ENCODE measurements at regions not wholly inside any gene's neighbourhood (a gene's known extent, or its start where the extent isn't known, plus 50 kb on each side); places are given as distances from the start of the nearest gene placed in this dataset.
"Not testable (repeated sequence)": the region's sequence is repeated elsewhere in the genome, so short reads cannot be mapped to it uniquely, and the experiment has no call there.

DNA sequence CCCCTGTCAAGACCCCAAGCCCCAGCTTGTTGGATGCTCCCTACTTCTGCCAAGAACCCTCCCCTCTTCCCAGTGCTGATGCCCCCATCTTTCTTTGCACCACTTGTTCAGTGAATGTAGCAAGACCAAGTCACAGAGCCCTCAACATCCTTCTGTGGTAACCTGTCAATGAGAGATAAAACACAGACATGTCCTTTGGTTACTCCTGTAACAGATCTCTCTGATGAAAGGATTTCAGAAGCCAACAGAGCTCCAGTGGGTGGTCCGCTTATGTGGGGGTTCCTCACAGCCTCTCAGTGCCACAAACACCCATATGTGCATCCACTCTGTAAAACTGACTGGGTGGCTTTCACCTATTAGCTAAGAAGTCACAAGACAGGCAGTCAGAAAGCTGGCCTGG, 93.2 kb upstream of the CST7 start:
- Histone ChIP-seq H3K27ac (ENCODE audit: low read length) (no peak overlapping the region), H3K9me3 (ENCODE audit: insufficient read depth, low read length) (peaks cover 36% of the 10 kb centered on the region), H3K9ac (ENCODE audit: low read length) (no peak overlapping the region), H3K4me3 (ENCODE audit: low read length) (no peak overlapping the region), H3K27me3 (ENCODE audit: low read depth, low read length) (no peaks in the 10 kb centered on the region), H4K20me1 (ENCODE audit: insufficient read depth, low read length) (no peaks in the 10 kb centered on the region), H3K4me1 (ENCODE audit: low read length) (peaks cover 10% of the 10 kb centered on the region), H3K36me3 (replicated peaks; ENCODE audit: low read depth, low read length) (no peaks in the 10 kb centered on the region), H2AFZ (ENCODE audit: low read depth, low read length) (no peak overlapping the region), H3K4me2 (ENCODE audit: low read length) (no peak overlapping the region), H3K79me2 (ENCODE audit: low read length) (no peaks in the 10 kb centered on the region)
- TF ChIP-seq CTCF (IDR thresholded peaks at IDR 0.05; ENCODE audit: low read depth, low read length): no peak
- no peak for TF ChIP-seq EZH2phosphoT487 (IDR thresholded peaks at IDR 0.05; ENCODE audit: low read depth)

GRCh38 chr20:24858500-24858899, 90.6 kb upstream of the CST7 start:
- H4K20me1 ChIP-seq (ENCODE audit: insufficient read depth, low read length); H3K4me2 ChIP-seq (ENCODE audit: low read length); H2AFZ ChIP-seq (ENCODE audit: low read depth, low read length); H3K4me1 ChIP-seq (ENCODE audit: low read length); H3K27ac ChIP-seq (ENCODE audit: low read length); H3K4me3 ChIP-seq (ENCODE audit: low read length); H3K36me3 ChIP-seq (replicated peaks; ENCODE audit: low read depth, low read length); H3K79me2 ChIP-seq (ENCODE audit: low read length); H3K9ac ChIP-seq (ENCODE audit: low read length); H3K27me3 ChIP-seq (ENCODE audit: low read depth, low read length): not testable (repeated sequence)
- peaks cover 33% of the 10 kb centered on the region for H3K9me3 ChIP-seq (ENCODE audit: insufficient read depth, low read length)

DNA sequence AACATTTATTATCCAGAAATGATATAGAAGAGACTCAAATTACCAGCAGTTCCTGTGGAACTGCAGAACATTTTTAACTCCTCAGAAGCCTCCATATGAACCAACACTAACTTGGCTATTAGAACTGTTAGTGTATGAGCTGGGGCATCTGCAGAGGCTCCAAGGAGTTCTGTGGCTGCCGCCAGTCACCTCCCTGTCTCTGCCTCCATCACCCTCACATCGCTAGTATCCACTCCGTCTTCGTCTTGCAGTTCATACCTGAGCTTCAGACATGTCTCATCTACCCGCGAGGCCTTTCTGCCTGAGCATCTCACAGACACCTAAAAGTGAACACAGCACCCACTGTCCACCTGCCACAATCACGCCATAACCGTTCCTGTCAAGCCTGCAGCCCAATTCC, 89.5 kb upstream of the CST7 start:
- H3K79me2 ChIP-seq (ENCODE audit: low read length): no peaks in the 10 kb centered on the region
- H3K4me2 ChIP-seq (ENCODE audit: low read length): no peak overlapping the region
- H3K4me3 ChIP-seq (ENCODE audit: low read length): no peak overlapping the region
- H3K9me3 ChIP-seq (ENCODE audit: insufficient read depth, low read length): peaks cover 39% of the 10 kb centered on the region
- H3K27ac ChIP-seq (ENCODE audit: low read length): no peak overlapping the region
- no peaks in the 10 kb centered on the region for H4K20me1 ChIP-seq (ENCODE audit: insufficient read depth, low read length)
- no peaks in the 10 kb centered on the region for H3K27me3 ChIP-seq (ENCODE audit: low read depth, low read length)
- H3K4me1 ChIP-seq (ENCODE audit: low read length): no peaks in the 10 kb centered on the region
- no peak for TF ChIP-seq CTCF (IDR thresholded peaks at IDR 0.05; ENCODE audit: low read depth, low read length)
- no peak overlapping the region for H2AFZ ChIP-seq (ENCODE audit: low read depth, low read length)
- H3K36me3 ChIP-seq (replicated peaks; ENCODE audit: low read depth, low read length): no peaks in the 10 kb centered on the region
- H3K9ac ChIP-seq (ENCODE audit: low read length): no peak overlapping the region

DNA sequence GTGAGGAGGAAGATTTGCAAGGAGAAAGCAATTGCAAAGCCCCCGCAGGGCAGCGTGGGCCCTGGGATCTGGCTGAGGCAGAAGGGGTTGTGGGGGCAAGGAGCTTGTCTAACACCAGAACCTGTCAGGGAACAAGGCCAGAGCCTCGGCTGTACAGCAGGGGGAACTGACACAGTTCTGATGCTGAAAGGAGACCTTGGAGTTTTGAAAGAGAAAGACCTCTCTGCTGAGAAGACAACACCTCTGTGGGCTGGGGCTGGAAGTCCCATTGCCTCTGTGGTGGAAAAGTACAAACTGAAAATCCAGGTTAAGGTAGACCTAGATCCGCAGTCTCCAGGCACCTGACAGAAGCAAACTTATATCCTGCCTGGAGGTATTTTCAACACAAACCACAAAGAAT, 86.9 kb upstream of the CST7 start:
- no peak overlapping the region for H3K4me3 ChIP-seq (ENCODE audit: low read length)
- TF ChIP-seq EZH2phosphoT487 (IDR thresholded peaks at IDR 0.05; ENCODE audit: low read depth) (no peak), CTCF (IDR thresholded peaks at IDR 0.05; ENCODE audit: low read depth, low read length) (no peak)
- H4K20me1 ChIP-seq (ENCODE audit: insufficient read depth, low read length): no peaks in the 10 kb centered on the region
- no peaks in the 10 kb centered on the region for H3K36me3 ChIP-seq (replicated peaks; ENCODE audit: low read depth, low read length)
- no peak overlapping the region for H3K9ac ChIP-seq (ENCODE audit: low read length)
- H3K27ac ChIP-seq (ENCODE audit: low read length): no peak overlapping the region
- H3K4me1 ChIP-seq (ENCODE audit: low read length): no peaks in the 10 kb centered on the region
- no peaks in the 10 kb centered on the region for H3K27me3 ChIP-seq (ENCODE audit: low read depth, low read length)
- no peaks in the 10 kb centered on the region for H3K79me2 ChIP-seq (ENCODE audit: low read length)
- no peak overlapping the region for H3K4me2 ChIP-seq (ENCODE audit: low read length)
- no peak overlapping the region for H2AFZ ChIP-seq (ENCODE audit: low read depth, low read length)
- peaks cover 46% of the 10 kb centered on the region for H3K9me3 ChIP-seq (ENCODE audit: insufficient read depth, low read length)

GRCh38 chr20:24862606-24863005, 86.5 kb upstream of the CST7 start:
- Histone ChIP-seq H3K9ac (ENCODE audit: low read length) (no peak overlapping the region), H3K4me2 (ENCODE audit: low read length) (no peak overlapping the region), H3K4me3 (ENCODE audit: low read length) (no peak overlapping the region), H3K79me2 (ENCODE audit: low read length) (no peaks in the 10 kb centered on the region), H3K27ac (ENCODE audit: low read length) (no peak overlapping the region), H2AFZ (ENCODE audit: low read depth, low read length) (no peak overlapping the region), H3K36me3 (replicated peaks; ENCODE audit: low read depth, low read length) (no peaks in the 10 kb centered on the region), H3K9me3 (ENCODE audit: insufficient read depth, low read length) (peaks cover 43% of the 10 kb centered on the region), H4K20me1 (ENCODE audit: insufficient read depth, low read length) (no peaks in the 10 kb centered on the region), H3K4me1 (ENCODE audit: low read length) (no peaks in the 10 kb centered on the region), H3K27me3 (ENCODE audit: low read depth, low read length) (no peaks in the 10 kb centered on the region)
- TF ChIP-seq EZH2phosphoT487 (IDR thresholded peaks at IDR 0.05; ENCODE audit: low read depth): no peak
- TF ChIP-seq CTCF (IDR thresholded peaks at IDR 0.05; ENCODE audit: low read depth, low read length): no peak

All from OCI-LY3 (cell line).